Body of pancreas (tissue), 4 donors: ENCODE measurements at regions not wholly inside any gene's neighbourhood (a gene's known extent, or its start where the extent isn't known, plus 50 kb on each side); places are given as distances from the start of the nearest gene placed in this dataset.

ENCODE experiments used
- ATAC-seq: fragments of 150-250 bp; one replicate; pipeline ENCODE4 v1.9.1; 2016
- DNase-seq, 4 donors: peaks; one replicate each; pipeline ENCODE4 v3.0.0-alpha.2; 2019
- H3K27ac ChIP-seq, 4 donors: fragments of 200-600 bp; sonication (generic); 1 replicate in 3 of 4; 2 replicates in 1 of 4; pipeline versions ENCODE4 v1.5.1 to v1.6.1; 2016 to 2019; ENCODE audit warnings: mild to moderate bottlenecking in 1 of 4, mixed read lengths in 1 of 4, moderate library complexity in 1 of 4
- H3K27me3 ChIP-seq, 2 donors: fragments of 200-600 bp; sonication (generic); one replicate each; pipeline ENCODE4 v1.6.0; 2016; ENCODE audit warnings: mild to moderate bottlenecking in 1 of 2
- H3K36me3 ChIP-seq, 2 donors: fragments of 200-600 bp; sonication (generic); replicated peaks in 1 of 2; 2 replicates each; pipeline ENCODE4 v1.5.1; 2016; ENCODE audit warnings: low read depth in 2 of 2; ENCODE audit not compliant: insufficient read depth in 1 of 2
- H3K4me1 ChIP-seq: fragments of 200-600 bp; sonication (generic); one replicate; pipeline ENCODE4 v1.6.0; 2016
- H3K4me3 ChIP-seq, 2 donors: fragments of 200-600 bp; sonication (generic); 1 replicate in 1 of 2; 2 replicates in 1 of 2; pipeline ENCODE4 v1.5.1; 2016 to 2019
- H3K9me3 ChIP-seq, 3 donors: fragments of 200-600 bp; sonication (generic); 1 replicate in 2 of 3; 2 replicates in 1 of 3; pipeline ENCODE4 v1.5.1; 2016
- CTCF ChIP-seq, 7 experiments: fragments of 450-650 bp in 4 of 7; fragments of 200-600 bp in 3 of 7; sonication (generic) in 3 of 7; IDR thresholded peaks; one replicate each; pipeline ENCODE4 v1.5.1; 2016 to 2019; ENCODE audit warnings: antibody characterized with exemption in 7 of 7
- POLR2A ChIP-seq, 3 donors: fragments of 450-650 bp; IDR thresholded peaks; one replicate each; pipeline ENCODE4 v1.6.1; 2016; ENCODE audit warnings: antibody characterized with exemption in 3 of 3, mild to moderate bottlenecking in 2 of 3
- WGBS, 2 donors: methylation state at CpG; one replicate each; pipeline ENCODE4 v1.1.5; 2017; 5-methylcytosine and 5-hydroxymethylcytosine counted together
- intact Hi-C: fragments of 100-400 bp; cut with DNase I; formaldehyde crosslinking; loops from one replicate; pipeline ENCODE4 v1.15.1; 2023

DNA sequence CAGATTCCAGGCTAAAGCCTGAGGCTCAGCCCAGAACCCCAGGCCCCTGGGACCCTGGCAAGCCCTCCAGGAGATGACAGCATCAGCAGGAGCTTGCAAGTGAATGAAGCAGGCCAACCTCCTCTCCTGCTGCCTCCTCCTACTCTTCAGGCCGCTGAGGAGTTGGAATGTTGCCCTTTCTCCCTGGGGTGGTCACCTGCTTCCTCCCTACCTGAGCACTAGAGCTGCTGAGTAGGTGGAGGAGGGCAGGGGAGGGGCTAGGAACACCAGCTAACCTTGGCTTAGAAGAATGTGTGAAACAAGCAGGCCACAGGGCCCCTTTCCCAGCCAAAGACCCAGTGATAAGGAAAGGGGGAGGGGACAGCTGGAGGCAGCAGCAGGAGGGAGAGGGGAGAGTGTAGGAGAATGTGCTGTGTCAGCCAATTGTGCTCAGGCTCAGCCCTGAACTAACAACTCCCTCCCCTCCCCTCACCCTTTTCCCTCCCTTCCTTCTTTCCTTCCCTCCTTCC is 58.0 kb downstream of the PJA1 start:
- Histone ChIP-seq H3K27ac (no peak overlapping the region), H3K4me1 (peaks cover 6% of the 10 kb centered on the region), H3K4me3 (no peak overlapping the region), H3K36me3 (no peaks in the 10 kb centered on the region), H3K9me3 (no peaks in the 10 kb centered on the region), H3K27me3 (no peaks in the 10 kb centered on the region)
- intact Hi-C loops: no loop called here
- DNase-seq: peak; percentile 15 to 73 (median 50)
- TF ChIP-seq CTCF (IDR thresholded peaks at IDR 0.05) (no peak), POLR2A (IDR thresholded peaks at IDR 0.05) (no peak)
- WGBS, 2 donors: 0% methylated on average over 1 of the region's 1 CpG; no CpG with 5 or more reads in 1 of the 2 donors
- peak; percentile 33 for ATAC-seq

DNA sequence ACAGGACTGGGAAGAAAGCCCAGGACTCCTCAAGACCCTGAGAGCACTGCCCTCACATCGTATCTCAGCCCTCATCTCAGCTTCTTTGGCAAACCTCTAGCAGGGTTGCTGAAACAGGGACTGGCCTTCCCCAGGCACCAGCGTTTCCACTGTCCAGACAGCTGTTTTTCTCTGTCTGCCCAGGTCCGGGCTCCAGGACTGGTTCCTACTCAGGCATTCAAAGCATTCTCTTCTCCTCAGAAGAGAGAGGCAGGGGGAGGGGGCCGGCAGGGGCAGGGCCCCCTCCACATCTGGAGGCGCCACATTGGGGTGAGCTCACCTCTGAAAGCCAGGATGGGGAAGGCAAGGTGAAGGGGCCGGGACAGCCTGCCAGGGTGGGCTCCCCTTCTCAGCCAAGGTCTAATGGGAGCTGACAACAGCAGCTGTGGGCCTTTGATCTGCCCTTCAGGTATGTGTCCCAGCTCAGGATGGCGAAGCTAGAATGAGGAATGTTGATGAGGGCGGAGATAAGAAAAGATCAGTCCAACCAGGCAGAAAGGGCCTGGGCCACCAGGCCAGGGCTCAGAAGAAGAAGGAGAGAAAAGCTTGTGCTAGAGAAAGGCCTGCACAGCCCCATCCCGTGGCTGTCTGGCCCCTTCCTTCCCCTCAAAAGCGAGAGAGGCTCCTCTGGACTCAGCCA is 60.4 kb downstream of the PJA1 start:
- 80 to 86% methylated on average over 5 of the region's 10 CpGs for WGBS, 2 donors

GRCh38 chrX:69103539-69103938 is 61.7 kb downstream of the PJA1 start:
- DNase-seq (no peak), ATAC-seq (no peak)
- 77 to 80% methylated on average over 5 of the region's 5 CpGs for WGBS, 2 donors
- no peaks in the 10 kb centered on the region for H3K9me3 ChIP-seq
- no peak for TF ChIP-seq POLR2A (IDR thresholded peaks at IDR 0.05)
- TF ChIP-seq CTCF (IDR thresholded peaks at IDR 0.05): no peak
- H3K4me3 ChIP-seq: no peak overlapping the region
- H3K4me1 ChIP-seq: peaks cover 6% of the 10 kb centered on the region
- no peaks in the 10 kb centered on the region for H3K36me3 ChIP-seq
- no peaks in the 10 kb centered on the region for H3K27me3 ChIP-seq
- H3K27ac ChIP-seq: no peak overlapping the region
- intact Hi-C loops: no loop called here

More for the DNA sequence above, 60.4 kb downstream of the PJA1 start:
- no peaks in the 10 kb centered on the region for H3K36me3 ChIP-seq
- TF ChIP-seq POLR2A (IDR thresholded peaks at IDR 0.05) (no peak), CTCF (IDR thresholded peaks at IDR 0.05) (no peak)
- DNase-seq: no peak
- H3K4me1 ChIP-seq: peaks cover 6% of the 10 kb centered on the region
- no peak overlapping the region for H3K27ac ChIP-seq
- no peaks in the 10 kb centered on the region for H3K9me3 ChIP-seq
- no peak overlapping the region for H3K4me3 ChIP-seq
- ATAC-seq: no peak
- intact Hi-C loops: no loop called here
- no peaks in the 10 kb centered on the region for H3K27me3 ChIP-seq

DNA sequence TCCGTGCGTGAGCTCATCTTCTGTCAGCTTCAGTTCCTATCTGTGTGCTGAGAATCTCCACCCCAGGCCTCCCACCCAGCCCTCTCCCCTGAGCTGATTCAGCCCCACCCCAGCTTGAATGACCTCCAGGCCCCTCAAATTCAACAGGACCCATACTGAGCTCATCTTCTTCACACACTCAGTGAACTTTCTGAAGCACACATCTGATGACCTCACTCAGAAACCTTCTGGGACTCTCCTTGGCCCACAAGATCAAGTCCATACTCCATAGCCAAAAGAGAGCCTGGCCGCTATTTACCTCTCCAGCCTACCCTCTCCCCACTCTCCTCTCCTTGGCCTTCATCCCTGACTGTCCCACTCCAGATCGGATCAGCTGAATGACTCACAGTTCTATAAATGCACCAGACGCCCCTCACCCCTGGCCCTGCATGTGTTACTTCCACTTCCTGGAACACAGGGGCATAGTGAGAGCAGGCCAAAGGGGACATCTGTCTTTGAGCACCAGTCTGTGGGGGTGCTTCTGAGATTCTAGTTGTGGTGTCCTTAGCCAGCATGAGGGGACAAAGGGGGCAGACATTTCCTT is 62.5 kb downstream of the PJA1 start:
- intact Hi-C loops: no loop called here
- DNase-seq (no peak), ATAC-seq (no peak)
- no peaks in the 10 kb centered on the region for H3K36me3 ChIP-seq
- H3K27ac ChIP-seq: no peak overlapping the region
- H3K4me1 ChIP-seq: peaks cover 6% of the 10 kb centered on the region
- TF ChIP-seq CTCF (IDR thresholded peaks at IDR 0.05): no peak
- no peak for TF ChIP-seq POLR2A (IDR thresholded peaks at IDR 0.05)
- H3K4me3 ChIP-seq: no peak overlapping the region
- no peaks in the 10 kb centered on the region for H3K9me3 ChIP-seq
- H3K27me3 ChIP-seq: no peaks in the 10 kb centered on the region
- WGBS, 2 donors: 85 to 93% methylated on average over 3 to 4 of the region's 5 CpGs
